Anterior cingulate cortex (tissue), 58 donors: ENCODE measurements at regions not wholly inside any gene's neighbourhood (a gene's known extent, or its start where the extent isn't known, plus 50 kb on each side); places are given as distances from the start of the nearest gene placed in this dataset.

ENCODE experiments used
- DNase-seq, 58 donors: peaks; one replicate each; lab custom pipeline; 2025; lab: John Stamatoyannopoulos, UW

DNA sequence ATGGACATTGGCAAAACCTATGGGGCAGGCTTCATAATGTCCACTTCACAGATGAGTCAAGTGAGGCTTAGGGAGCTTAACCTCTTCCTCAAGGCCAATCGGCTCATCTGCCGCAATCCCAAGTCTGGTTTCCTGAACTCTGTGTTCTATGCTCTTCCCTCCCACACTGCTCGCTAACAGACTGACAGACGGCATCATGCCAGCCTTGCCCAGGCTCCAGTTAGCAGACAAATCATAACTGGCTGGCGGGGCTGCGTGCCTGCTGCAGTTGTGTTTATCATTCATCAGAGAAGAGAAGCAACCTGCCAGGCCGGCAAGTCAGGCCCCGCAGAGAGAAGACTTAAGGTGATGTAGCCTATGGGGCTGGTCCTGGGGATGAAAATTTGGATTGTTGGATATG, 216.2 kb upstream of the ASIC2 start:
- peak in 25 of 58 donors; percentile 1 to 49 (median 10) for DNase-seq

GRCh38 chr17:33511670-33512069, 218.6 kb upstream of the ASIC2 start:
- DNase-seq = no peak

DNA sequence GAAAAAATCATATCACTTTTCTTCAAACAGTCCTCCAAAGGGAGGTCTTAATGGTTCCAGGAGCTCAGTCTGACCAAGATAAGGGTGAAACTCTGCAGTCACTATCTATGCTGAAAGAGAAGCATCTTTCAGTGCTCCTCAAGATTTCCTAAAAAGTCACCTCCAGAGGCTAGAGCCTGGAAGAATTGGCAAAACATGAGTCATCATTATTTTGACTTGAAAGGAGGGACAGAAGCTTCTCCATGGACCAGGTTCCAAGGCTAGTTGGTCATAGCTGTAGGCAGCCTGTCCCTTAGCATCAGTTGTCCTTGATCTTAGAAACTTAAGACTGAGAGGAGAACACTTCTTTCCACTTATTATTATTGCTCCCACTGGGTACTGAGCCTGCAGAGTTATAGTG, 219.0 kb upstream of the ASIC2 start:
- no peak for DNase-seq

DNA sequence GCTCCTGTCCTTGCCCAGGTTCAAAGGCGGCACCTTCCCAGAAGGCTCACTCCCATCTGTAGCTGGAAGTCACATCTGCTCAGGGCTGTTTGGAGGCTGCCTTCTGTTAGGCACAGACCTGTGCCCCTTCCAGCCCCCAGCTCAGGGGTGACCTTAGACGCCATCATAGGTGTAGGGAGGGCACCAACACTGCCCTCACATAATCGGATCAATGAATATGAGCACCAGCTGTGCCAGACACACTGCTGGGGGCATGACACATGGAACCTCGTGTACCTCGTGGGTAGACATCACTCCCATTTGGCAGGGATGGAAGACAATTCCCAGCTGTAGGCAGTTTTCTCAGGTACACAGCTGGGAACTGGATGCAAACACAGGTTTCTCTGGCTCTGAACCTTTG, 220.7 kb upstream of the ASIC2 start:
- no peak for DNase-seq

DNA sequence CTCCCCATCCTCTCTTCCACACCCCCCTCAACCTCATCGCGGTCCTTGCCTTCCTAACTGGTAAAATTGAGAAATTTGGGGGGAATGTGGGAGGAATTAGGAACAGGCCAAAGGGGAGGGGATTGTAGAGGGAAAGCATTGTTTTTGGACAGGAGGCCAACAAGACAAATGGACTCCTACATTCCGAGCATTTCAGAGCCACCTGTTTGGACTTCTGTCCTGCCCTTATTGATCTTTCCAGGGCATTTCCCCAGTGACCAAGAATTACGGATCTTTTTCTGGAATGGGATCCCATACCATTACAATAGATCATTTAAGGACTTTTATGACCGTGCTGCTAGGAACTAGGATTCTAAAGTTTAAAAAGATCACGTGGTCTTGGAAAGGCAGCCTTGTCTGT, 221.3 kb upstream of the ASIC2 start:
- DNase-seq = no peak

DNA sequence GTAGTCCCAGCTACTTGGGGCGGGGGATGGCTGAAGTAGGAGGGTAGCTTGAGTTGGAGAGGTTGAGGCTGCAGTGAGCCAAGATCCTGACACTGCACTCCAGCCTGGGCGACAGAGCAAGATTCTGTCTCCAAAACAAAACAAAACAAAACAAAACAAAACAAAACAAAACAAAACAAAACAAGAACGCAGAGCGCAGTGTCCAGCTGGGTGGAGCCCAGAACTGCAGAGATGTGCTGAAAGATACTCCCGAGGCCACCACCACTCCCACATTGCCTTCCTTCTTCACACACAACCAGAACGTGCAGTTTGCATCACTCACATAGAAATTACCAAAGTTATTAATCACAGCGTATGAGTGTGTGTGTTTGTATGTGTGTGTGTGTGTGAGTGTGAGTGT, 222.9 kb upstream of the ASIC2 start:
- no peak for DNase-seq

GRCh38 chr17:33516645-33517044, 223.6 kb upstream of the ASIC2 start:
- no peak for DNase-seq

DNA sequence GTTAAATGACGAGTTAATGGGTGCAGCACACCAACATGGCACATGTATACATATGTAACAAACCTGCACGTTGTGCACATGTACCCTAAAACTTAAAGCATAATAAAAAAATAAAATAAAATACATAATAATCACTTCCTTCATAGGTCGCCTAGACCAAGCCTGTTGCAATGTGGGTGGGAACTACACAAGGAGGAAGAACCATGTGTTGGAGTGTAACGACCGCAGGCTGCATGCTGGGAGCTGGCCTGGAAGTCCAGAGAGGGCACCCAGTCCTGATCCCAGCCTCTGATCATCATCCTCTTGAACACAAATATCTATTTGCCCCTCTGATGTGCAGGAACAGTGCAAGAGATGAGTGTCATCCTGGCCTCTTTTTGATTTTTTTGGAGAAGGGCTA, 224.7 kb upstream of the ASIC2 start:
- DNase-seq = no peak

- DNase-seq = no peak
Observed at GRCh38 chr17:33519692-33520091, 226.6 kb upstream of the ASIC2 start.

DNA sequence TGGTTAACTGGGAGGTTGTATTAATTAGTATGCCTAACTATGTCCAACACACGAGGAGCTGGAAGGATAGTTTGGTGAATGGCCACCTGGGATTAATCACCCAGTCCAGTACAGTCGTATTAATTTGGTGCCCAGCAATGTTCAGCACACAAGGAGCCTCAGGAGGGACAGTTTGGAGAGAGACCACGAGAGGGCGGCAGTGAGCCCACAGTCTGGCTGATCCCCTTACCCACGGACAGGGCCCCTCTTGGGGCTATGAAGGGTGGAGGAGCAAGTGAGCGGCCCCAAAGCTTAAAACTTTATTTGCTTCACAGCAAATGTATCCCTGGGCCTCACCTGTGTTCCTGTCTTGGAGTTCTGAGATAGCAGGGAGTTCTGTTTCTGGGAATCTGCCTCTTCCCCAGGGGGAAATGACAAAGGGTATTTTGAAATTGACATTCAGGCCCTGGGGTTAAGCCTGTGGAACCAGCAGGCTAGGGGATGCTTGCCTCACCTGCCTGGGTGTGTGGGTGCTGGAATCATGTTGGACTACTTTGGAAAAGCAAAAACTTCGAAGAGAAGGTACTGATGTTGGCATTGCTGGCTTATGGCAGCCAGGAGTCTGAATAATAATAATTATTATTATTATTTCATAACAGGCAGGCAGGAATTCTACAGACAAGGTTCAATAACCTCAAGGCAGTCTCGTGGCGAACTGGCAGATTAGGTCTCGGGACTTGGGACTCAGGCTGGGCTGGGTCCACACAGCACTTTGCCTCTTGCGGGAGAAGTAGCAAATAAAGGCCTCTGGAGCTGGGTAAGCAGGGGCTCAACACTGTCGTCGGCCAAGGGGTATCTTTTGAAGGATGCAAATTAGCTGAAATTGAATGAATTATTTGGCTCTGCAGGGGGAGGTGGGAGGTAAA, 227.6 kb upstream of the ASIC2 start:
- DNase-seq = peak in 43 of 58 donors; percentile 1 to 65 (median 12)

- DNase-seq = peak in 6 of 58 donors; percentile 1 to 14 (median 4)
Observed at GRCh38 chr17:33521784-33522183, 228.7 kb upstream of the ASIC2 start.

- peak in 3 of 58 donors; percentile 2 to 5 (median 5) for DNase-seq
Observed at GRCh38 chr17:33522623-33523022, 229.5 kb upstream of the ASIC2 start.

GRCh38 chr17:33523577-33523981, 230.5 kb upstream of the ASIC2 start:
- DNase-seq = peak in 36 of 58 donors; percentile 2 to 86 (median 23)

GRCh38 chr17:33525186-33525585, 232.1 kb upstream of the ASIC2 start:
- no peak for DNase-seq

GRCh38 chr17:33526717-33527116, 233.6 kb upstream of the ASIC2 start:
- DNase-seq = no peak

DNA sequence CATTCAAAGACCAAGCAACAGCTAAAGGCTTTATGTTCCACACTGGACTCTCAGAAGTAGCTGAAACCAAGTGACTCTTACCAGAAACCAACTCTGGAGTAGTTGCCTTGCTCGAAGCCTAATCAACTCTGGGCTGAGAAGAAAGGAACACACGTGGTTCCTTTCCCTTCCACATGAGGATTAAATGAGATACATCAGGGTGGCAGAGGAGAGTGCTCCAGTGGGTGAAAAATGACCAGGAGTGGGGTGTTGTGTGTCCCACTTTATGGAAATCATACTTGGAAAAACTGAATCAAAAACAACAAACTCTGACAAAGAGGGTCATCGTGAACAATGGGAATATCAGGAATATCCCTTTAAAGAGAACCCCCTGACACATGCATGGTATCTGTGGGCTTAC, 234.2 kb upstream of the ASIC2 start:
- no peak for DNase-seq

GRCh38 chr17:33528846-33529245, 235.8 kb upstream of the ASIC2 start:
- DNase-seq = no peak

DNA sequence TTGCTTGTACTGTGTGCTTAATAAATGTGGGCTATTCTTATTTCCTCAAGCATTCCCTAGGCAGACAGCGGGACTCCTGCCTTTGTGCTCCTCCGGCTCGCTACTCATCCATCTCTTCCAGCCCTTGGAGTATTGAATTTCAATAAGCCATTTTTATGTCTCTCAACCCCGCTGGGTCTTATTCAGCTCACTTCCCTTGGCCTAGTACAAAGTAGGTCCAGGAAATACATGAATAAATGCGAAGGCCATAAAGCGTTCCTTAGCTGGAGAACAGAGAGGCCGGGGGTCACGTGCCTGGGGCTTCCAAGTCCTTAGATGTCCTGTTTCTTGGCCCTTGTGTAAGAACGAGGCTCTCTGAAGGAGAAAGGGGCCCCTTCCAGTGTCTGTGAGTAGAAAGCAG, 236.7 kb upstream of the ASIC2 start:
- DNase-seq = no peak

GRCh38 chr17:33531311-33531710, 238.2 kb upstream of the ASIC2 start:
- no peak for DNase-seq

DNA sequence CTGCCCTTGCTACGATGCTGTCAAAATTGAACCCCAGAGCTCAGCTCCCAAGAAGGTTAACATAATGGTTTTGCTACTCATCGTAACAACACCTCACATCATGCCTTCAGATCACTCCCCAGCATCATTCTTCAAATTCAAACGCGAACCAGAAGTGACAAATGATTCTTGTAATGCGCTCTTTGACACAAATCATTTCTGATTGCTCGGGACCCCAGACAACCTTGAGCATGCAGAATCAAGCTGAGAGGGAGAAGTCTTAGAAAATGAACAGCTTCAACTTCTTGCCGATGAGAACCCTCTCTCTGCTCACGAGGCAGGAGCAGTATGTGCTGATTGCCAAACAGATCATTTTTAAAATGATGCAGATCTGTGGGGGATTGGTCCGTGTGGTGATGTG, 241.0 kb upstream of the ASIC2 start:
- DNase-seq = no peak

DNA sequence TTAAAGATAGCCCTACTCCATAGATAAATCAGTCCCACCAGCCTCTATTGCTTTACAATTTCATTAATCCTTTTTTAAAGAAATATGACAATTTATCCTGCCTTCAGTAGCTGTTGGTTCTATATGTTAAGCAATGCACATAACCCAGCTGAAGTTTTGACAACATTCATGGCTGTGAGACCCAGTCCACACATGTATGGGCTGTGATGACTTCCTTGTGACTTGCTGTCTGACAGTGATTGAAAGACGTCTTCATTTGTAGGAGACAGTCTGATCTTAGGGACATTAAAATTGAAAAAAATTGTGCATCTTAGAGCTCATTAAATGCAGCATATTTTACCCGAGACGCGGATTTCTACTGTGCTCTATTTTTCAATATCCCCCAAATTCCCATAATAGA, 252.0 kb upstream of the ASIC2 start:
- no peak for DNase-seq

- no peak for DNase-seq
Observed at GRCh38 chr17:33550261-33550660, 257.2 kb upstream of the ASIC2 start.
